NCI-H524 treated with DMSO at 0.1 percent for 48 hours (cell line): ENCODE measurements at regions not wholly inside any gene's neighbourhood (a gene's known extent, or its start where the extent isn't known, plus 50 kb on each side); places are given as distances from the start of the nearest gene placed in this dataset.
A peak's percentile ranks its signal among the peaks of the same experiment; 100 is the strongest.
"Not testable (repeated sequence)": the region's sequence is repeated elsewhere in the genome, so short reads cannot be mapped to it uniquely, and the experiment has no call there.

Experiments used
- DNase-seq: peaks from one replicate; lab custom pipeline; 2025; lab: John Stamatoyannopoulos, UW

- DNase-seq, result no peak
Measured at GRCh38 chr1:37162059-37162458, 127.7 kb upstream of the GRIK3 start.

GRCh38 chr1:37166005-37166404 lies 131.7 kb upstream of the GRIK3 start:
- no peak for DNase-seq

DNA sequence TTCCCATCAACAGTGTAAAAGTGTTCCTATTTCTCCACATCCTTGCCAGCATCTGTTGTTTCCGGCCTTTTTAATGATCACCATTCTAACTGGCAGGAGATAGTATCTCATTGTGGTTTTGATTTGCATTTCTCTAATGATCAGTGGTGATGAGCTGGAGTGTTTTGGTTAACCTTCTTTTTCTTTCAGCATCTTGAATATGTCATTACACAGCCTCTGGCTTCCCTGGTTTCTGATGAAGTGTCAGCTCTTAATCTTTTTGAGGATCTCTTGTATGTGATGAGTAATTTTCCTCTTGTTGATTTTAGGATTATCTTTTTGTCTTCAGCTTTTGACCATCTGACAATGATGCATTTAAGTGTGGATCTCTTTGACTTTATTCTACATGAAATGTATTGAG lies 133.2 kb upstream of the GRIK3 start:
- DNase-seq, result peak; percentile 88

DNA sequence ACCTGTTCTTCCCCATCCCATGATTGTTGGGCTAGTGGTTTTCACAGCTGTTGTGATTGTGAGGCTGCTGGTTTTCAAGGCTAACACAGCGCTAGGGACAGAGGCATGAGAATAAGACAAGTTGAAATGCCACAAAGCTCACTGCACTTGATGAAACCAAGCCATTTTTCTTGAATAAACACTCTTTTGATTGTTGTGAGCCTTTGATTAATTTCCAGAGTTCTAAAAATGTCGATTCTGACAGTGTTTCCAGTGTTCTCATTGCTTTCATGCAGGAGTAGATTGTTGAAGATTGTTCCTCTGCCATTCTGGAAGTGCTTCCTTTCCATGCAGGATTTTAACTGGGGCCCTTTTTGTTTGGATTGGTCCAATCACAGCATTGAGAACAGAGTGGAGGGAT lies 134.9 kb upstream of the GRIK3 start:
- DNase-seq, result no peak

- no peak for DNase-seq
Measured at GRCh38 chr1:37169743-37170275, 135.5 kb upstream of the GRIK3 start.

DNA sequence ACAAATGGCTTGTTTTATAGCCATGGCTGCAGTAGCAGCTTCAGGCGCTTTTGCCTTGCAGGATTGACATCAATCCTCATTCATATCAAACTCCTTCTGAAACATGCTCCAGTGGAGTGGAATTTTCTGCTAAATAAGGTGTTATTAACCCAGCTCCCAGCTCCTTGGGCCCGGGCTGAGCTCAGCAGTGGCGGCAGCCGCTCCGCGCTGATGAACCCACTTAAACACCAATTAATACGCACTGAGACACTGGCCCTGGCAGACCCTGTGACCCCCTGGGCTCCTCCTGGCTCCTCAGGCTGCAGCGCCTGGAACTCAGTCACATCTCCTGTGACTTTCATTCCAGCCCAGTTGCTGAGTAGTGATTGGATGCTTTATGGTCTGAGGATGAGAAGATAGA lies 137.4 kb upstream of the GRIK3 start:
- no peak for DNase-seq

- DNase-seq, result no peak
Measured at GRCh38 chr1:37174341-37174740, 140.0 kb upstream of the GRIK3 start.

- DNase-seq, result no peak
Measured at GRCh38 chr1:37174876-37175275, 140.6 kb upstream of the GRIK3 start.

DNA sequence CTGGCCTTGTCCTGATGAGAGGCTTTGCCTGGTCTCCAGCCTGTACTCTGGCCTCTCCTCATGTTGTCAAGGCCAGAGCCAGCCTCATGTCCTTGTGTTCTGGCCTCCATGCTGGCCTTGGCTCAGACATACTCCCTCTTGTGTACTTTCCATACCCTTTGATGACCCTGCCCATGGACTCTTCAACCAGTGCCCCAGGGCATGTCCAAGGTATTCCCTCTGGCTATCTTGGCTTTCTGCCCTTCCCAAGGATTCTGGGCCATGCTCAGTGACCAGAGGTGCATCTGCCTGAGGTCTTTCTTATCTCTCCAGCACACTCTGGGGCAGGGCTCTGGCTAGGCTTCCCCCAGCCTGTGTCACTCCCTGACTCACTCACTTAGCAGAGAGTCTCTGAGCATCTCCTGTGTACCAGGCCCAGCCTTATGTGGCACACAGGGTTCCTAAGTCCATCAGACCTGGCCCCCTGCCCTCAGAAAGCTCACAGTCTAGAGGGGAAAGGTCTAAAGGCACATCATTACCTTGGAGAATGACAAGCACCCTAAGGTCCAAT lies 141.4 kb upstream of the GRIK3 start:
- DNase-seq, result no peak

- no peak for DNase-seq
Measured at GRCh38 chr1:37176269-37176668, 142.0 kb upstream of the GRIK3 start.

- peak; percentile 10 for DNase-seq
Measured at GRCh38 chr1:37177230-37177864, 143.0 kb upstream of the GRIK3 start.

- peak; percentile 41 for DNase-seq
Measured at GRCh38 chr1:37181425-37181824, 147.1 kb upstream of the GRIK3 start.

GRCh38 chr1:37184789-37185188 lies 150.5 kb upstream of the GRIK3 start:
- no peak for DNase-seq

DNA sequence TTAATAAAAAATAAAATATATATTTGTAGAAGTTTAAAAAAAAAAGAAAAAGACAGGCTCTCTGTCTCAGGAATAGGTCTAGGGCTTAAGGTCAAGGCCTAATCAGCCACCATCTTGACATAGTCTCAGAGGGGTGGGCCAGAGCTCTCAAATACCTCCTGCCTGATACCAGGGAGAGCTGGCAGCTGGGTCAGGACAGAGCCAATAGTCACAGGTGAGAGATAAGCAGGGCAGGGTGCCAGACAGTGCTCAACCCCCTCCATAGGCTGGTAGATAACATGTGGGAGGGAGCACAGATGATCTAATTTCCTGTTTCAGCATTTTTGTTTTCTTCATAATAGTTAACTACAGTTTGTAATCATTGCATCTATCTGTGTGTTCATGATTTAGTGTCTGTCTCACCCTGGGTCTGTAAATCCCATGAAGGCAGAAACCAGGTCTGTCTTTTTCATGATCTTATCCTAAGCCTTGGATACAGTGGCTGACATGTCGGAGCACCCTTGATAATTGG lies 152.0 kb upstream of the GRIK3 start:
- DNase-seq, result no peak

- DNase-seq, result no peak
Measured at GRCh38 chr1:37189111-37189510, 154.8 kb upstream of the GRIK3 start.

DNA sequence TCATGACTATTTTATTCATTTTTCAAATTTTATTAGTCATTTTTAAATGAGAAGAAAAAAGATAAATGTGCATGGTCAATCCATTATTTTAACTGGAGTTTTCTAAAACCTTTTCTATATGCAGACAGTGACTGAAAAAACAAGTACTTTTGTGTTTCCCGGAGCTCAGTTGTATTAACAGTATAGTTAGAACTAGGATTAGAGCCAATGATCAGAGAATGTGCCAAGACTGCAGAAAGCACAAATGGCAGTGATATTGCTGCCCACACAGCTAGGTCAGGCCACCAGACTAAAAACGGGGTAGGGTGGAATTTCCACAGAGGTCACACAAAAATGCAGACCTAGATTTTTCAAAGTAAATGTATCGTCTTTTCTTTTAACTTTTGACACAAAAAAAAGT lies 163.1 kb upstream of the GRIK3 start:
- no peak for DNase-seq

DNA sequence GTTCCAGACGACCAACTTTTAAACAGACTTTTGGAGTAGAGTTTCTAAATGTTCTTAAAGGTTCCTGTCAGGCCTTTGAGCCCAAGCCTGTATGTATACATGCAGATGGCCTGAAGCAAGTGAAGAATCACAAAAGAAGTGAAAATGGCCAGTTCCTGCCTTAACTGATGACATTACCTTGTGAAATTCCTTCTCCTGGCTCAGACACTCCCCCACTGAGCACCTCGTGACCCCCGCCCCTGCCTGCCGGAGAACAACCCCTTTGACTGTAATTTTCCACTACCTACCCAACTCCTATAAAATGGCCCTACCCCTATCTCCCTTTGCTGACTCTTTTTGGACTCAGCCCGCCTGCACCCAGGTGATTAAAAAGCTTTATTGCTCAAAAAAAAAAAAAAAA lies 180.0 kb upstream of the GRIK3 start:
- DNase-seq, result not testable (repeated sequence)

GRCh38 chr1:37233606-37234005 lies 199.3 kb upstream of the GRIK3 start:
- DNase-seq, result no peak

DNA sequence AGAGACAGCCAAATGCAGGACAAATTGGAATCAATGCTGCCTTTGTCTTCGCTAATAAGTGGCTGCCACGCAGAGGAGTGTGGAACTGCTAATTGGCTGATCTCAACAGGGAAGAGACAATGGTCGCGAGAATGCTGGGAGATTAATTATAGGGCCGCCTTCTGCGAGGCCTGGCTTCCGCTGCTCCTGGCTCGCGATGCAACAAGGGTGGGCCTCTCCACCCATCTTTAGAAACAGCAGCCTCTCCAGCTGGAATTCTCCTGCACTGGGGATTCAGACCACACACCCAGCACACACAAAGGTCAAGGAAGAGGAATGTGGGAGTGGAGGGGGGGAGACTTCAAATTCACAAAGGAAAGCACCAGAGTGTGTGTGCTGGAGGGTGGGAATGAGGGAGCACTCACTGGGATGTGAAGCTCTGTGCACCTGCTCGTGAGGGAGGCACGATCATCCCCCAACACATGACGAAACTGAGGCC lies 200.7 kb upstream of the GRIK3 start:
- no peak for DNase-seq

DNA sequence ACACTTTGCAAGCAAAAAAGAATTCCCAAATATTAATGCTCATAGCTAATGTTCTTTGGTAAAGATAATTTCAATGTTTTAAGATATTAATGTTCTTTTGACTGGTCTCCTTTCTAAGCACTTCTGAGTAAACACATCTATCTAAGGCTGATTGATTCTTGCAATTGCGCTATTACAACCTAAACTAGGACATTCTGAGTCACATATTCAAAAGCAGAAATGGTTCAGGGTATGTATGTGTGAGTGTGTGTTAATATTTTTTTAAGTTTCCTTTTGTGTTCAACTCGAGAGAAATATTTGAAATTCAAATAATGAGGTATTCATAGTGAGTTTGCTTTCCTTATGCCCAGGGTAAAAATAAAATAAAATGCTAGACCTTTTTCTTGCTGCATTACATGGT lies 203.6 kb upstream of the GRIK3 start:
- no peak for DNase-seq

- DNase-seq, result no peak
Measured at GRCh38 chr1:37238364-37239224, 204.3 kb upstream of the GRIK3 start.

GRCh38 chr1:37239225-37239740 lies 205.0 kb upstream of the GRIK3 start:
- peak; percentile 75 for DNase-seq
